ENCODE measurements at regions not wholly inside any gene's neighbourhood (a gene's known extent, or its start where the extent isn't known, plus 50 kb on each side); places are given as distances from the start of the nearest gene placed in this dataset.

DNA sequence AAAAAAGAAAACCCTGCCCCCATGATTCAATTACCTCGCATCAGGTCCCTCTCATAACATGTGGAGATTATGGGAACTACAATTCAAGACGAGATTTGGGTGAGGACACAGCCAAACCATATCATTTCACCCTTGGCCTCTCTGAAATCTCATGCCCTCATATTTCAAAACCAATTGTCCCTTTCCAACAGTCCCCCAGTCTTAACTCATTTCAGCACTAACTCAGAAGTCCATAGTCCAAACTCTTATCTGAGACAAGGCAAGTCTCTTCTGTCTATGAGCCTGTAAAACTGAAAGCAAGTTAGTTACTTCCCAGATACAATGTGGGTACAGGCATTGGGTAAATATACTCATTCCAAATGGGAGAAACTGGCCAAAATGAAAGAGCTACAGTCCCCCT lies 536.1 kb downstream of the MEI4 start (continued):
- TF ChIP-seq, protein P1, sequence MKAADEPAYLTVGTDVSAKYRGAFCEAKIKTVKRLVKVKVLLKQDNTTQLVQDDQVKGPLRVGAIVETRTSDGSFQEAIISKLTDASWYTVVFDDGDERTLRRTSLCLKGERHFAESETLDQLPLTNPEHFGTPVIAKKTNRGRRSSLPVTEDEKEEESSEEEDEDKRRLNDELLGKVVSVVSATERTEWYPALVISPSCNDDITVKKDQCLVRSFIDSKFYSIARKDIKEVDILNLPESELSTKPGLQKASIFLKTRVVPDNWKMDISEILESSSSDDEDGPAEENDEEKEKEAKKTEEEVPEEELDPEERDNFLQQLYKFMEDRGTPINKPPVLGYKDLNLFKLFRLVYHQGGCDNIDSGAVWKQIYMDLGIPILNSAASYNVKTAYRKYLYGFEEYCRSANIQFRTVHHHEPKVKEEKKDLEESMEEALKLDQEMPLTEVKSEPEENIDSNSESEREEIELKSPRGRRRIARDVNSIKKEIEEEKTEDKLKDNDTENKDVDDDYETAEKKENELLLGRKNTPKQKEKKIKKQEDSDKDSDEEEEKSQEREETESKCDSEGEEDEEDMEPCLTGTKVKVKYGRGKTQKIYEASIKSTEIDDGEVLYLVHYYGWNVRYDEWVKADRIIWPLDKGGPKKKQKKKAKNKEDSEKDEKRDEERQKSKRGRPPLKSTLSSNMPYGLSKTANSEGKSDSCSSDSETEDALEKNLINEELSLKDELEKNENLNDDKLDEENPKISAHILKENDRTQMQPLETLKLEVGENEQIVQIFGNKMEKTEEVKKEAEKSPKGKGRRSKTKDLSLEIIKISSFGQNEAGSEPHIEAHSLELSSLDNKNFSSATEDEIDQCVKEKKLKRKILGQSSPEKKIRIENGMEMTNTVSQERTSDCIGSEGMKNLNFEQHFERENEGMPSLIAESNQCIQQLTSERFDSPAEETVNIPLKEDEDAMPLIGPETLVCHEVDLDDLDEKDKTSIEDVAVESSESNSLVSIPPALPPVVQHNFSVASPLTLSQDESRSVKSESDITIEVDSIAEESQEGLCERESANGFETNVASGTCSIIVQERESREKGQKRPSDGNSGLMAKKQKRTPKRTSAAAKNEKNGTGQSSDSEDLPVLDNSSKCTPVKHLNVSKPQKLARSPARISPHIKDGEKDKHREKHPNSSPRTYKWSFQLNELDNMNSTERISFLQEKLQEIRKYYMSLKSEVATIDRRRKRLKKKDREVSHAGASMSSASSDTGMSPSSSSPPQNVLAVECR (CRISPR knock-in tag; IDR thresholded peaks at IDR 0.05; ENCODE audit: borderline replicate concordance), result no peak
- TF ChIP-seq GPBP1L1 (CRISPR knock-in tag; IDR thresholded peaks at IDR 0.05) (no peak), PRDM4 (CRISPR knock-in tag; IDR thresholded peaks at IDR 0.05; ENCODE audit: borderline replicate concordance) (no peak), TRIM24 (CRISPR knock-in tag; IDR thresholded peaks at IDR 0.05) (no peak), EED (CRISPR knock-in tag; IDR thresholded peaks at IDR 0.05) (no peak), ZBTB1 (CRISPR knock-in tag; IDR thresholded peaks at IDR 0.05; ENCODE audit: borderline replicate concordance) (no peak), KDM2A (CRISPR knock-in tag; IDR thresholded peaks at IDR 0.05; ENCODE audit: borderline replicate concordance, low read depth) (no peak)
- TF ChIP-seq, protein P2, sequence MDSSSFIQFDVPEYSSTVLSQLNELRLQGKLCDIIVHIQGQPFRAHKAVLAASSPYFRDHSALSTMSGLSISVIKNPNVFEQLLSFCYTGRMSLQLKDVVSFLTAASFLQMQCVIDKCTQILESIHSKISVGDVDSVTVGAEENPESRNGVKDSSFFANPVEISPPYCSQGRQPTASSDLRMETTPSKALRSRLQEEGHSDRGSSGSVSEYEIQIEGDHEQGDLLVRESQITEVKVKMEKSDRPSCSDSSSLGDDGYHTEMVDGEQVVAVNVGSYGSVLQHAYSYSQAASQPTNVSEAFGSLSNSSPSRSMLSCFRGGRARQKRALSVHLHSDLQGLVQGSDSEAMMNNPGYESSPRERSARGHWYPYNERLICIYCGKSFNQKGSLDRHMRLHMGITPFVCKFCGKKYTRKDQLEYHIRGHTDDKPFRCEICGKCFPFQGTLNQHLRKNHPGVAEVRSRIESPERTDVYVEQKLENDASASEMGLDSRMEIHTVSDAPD (CRISPR knock-in tag; IDR thresholded peaks at IDR 0.05), result no peak
